ENCODE measurements at regions not wholly inside any gene's neighbourhood (a gene's known extent, or its start where the extent isn't known, plus 50 kb on each side); places are given as distances from the start of the nearest gene placed in this dataset.

DNA sequence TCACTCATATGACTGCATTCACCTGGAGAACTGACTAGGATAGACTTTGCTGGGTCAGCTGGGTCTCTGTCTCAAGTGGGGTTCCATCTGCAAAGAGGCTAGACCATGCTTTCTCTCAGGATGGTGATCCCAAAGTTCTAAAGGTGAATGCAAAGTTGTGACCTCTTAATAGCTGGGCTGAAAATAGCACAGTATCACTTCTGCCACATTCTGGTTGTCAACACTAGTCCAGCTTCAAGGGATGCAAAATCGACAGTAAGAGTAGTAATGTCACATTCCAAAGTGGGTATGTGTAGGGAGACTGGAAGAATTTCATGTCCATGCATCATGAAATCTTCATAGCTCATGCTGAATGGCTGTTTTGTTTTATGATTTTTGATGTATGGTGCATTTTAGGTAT is 414.6 kb downstream of the PCDH7 start:
- no peak for DNase-seq (ENCODE audit: low spot score in 2 of 2)
- intact Hi-C loops (cut with DNase I; ENCODE audit: low total_unique reads) = no loop called here

DNA sequence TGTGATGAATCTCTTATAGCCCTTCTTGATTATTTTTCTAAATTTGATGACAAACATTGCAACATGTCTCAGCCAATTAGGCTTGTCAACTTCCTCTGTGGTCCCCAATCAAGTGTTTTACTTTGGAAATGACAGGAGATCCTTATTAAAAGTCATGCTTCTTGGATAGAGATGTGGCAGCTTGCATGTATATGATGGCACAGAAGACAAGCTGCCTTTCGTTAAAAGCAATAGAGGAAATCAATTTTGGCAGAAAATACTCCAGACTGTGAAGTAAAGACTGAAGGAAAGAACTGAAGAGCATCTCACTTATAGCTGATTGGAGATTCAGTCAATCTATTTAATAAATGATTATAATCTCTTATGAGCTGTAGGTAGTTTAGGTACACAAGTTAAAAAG is 419.6 kb downstream of the PCDH7 start:
- no peaks in the 10 kb centered on the region for H3K27me3 ChIP-seq
- intact Hi-C loops (cut with DNase I; ENCODE audit: low total_unique reads) = no loop called here

More for the DNA sequence above, 414.6 kb downstream of the PCDH7 start:
- Histone ChIP-seq H3K27ac (no peak overlapping the region), H3K36me3 (no peaks in the 10 kb centered on the region), H3K4me3 (no peak overlapping the region), H3K9me3 (no peaks in the 10 kb centered on the region), H3K4me1 (no peaks in the 10 kb centered on the region), H3K27me3 (no peaks in the 10 kb centered on the region)
- TF ChIP-seq, protein P1, sequence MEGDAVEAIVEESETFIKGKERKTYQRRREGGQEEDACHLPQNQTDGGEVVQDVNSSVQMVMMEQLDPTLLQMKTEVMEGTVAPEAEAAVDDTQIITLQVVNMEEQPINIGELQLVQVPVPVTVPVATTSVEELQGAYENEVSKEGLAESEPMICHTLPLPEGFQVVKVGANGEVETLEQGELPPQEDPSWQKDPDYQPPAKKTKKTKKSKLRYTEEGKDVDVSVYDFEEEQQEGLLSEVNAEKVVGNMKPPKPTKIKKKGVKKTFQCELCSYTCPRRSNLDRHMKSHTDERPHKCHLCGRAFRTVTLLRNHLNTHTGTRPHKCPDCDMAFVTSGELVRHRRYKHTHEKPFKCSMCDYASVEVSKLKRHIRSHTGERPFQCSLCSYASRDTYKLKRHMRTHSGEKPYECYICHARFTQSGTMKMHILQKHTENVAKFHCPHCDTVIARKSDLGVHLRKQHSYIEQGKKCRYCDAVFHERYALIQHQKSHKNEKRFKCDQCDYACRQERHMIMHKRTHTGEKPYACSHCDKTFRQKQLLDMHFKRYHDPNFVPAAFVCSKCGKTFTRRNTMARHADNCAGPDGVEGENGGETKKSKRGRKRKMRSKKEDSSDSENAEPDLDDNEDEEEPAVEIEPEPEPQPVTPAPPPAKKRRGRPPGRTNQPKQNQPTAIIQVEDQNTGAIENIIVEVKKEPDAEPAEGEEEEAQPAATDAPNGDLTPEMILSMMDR (IDR thresholded peaks at IDR 0.05) = no peak
- TF ChIP-seq POLR2A (IDR thresholded peaks at IDR 0.05) (no peak), POLR2AphosphoS5 (IDR thresholded peaks at IDR 0.05) (no peak)

DNA sequence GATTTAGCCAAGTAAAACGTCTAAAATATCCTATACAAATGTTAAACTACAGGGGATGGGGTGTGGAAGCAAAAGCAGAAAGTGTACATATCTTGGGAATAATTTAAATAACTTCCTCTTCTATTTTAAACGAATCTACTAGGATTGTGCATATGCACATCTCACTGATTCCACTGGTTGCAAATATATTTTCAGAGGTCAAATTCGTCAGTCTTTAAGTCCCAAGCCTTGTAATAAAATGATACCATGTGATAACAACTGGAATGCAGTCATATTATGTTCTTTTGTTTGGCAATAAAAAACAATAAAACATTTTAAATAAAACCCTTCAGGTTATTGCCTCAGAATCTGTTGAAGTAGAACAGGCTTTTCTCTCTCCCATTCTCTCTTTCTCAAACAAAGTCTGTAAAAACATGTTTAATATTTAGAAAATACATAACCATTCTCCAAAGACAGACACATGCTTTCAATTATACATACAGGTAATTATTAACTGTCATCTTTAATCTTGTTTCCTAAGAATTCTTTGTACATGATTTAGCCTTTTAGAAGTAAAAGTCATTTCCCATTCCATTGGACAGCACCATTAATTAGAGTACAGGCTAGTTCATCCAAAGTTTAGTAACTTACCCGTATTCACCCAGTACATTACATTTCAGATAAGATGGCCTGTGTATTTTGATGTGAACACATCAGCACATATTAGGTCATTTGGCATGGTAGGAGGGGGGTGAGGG is 421.1 kb downstream of the PCDH7 start:
- Histone ChIP-seq H3K4me1 (no peaks in the 10 kb centered on the region), H3K27ac (no peak overlapping the region), H3K4me3 (no peak overlapping the region), H3K27me3 (no peaks in the 10 kb centered on the region), H3K36me3 (no peaks in the 10 kb centered on the region), H3K9me3 (no peaks in the 10 kb centered on the region)
- TF ChIP-seq POLR2AphosphoS5 (IDR thresholded peaks at IDR 0.05) (no peak), POLR2A (IDR thresholded peaks at IDR 0.05) (no peak)
- TF ChIP-seq, protein P1 (IDR thresholded peaks at IDR 0.05) = no peak
- no peak for DNase-seq (ENCODE audit: low spot score in 2 of 2)
- intact Hi-C loops (cut with DNase I; ENCODE audit: low total_unique reads) = no loop called here

More for the DNA sequence above, 419.6 kb downstream of the PCDH7 start:
- no peaks in the 10 kb centered on the region for H3K4me1 ChIP-seq
- no peak overlapping the region for H3K4me3 ChIP-seq
- DNase-seq (ENCODE audit: low spot score in 2 of 2) = no peak
- TF ChIP-seq POLR2A (IDR thresholded peaks at IDR 0.05) = no peak
- H3K9me3 ChIP-seq = no peaks in the 10 kb centered on the region
- H3K27ac ChIP-seq = no peak overlapping the region
- no peaks in the 10 kb centered on the region for H3K36me3 ChIP-seq

DNA sequence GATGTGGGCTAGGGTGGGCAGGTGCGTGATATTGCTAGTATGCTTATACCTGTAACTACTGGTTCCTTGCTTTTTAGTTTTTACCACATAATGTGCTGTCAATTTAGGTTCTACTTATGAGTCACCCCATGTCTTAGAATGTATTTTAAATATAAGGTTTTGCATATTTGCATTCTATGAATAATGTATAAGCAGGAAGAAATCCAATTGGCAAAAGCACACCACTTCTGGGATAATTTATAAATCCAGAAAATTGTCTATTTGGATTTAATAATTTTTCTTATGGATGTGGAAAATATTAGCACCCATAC is 421.6 kb downstream of the PCDH7 start:
- Histone ChIP-seq H3K4me1 (no peaks in the 10 kb centered on the region), H3K27me3 (no peaks in the 10 kb centered on the region), H3K36me3 (no peaks in the 10 kb centered on the region), H3K4me3 (no peak overlapping the region), H3K27ac (no peak overlapping the region), H3K9me3 (no peaks in the 10 kb centered on the region)
- TF ChIP-seq POLR2A (IDR thresholded peaks at IDR 0.05) (no peak), POLR2AphosphoS5 (IDR thresholded peaks at IDR 0.05) (no peak)
- TF ChIP-seq, protein P1 (IDR thresholded peaks at IDR 0.05) = no peak
- intact Hi-C loops (cut with DNase I; ENCODE audit: low total_unique reads) = no loop called here
- no peak for DNase-seq (ENCODE audit: low spot score in 2 of 2)

DNA sequence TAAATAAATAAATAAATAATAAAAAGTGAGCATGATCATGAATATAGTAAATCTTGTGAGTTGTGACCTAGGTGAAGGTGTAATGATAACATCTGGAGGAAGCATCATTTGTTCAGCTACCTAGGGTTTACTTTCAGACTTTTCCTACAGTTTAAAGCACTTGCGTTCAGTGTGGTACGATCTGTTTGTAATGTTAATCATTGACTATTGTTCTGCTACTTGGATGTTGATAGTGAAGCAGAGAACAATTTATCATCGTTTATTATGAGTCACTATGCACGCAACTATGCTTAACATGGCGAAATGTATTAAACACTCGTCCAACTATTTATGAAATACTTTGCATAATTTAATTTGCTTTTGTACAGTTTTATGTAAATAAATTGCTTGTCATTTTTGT is 426.2 kb downstream of the PCDH7 start:
- H3K9me3 ChIP-seq = no peaks in the 10 kb centered on the region
- no peak overlapping the region for H3K27ac ChIP-seq
- H3K4me3 ChIP-seq = no peak overlapping the region
- H3K36me3 ChIP-seq = no peaks in the 10 kb centered on the region
- no peaks in the 10 kb centered on the region for H3K27me3 ChIP-seq
- TF ChIP-seq, protein P1 (IDR thresholded peaks at IDR 0.05) = no peak
- TF ChIP-seq POLR2A (IDR thresholded peaks at IDR 0.05) (no peak), POLR2AphosphoS5 (IDR thresholded peaks at IDR 0.05) (no peak)
- H3K4me1 ChIP-seq = no peaks in the 10 kb centered on the region
- no peak for DNase-seq (ENCODE audit: low spot score in 2 of 2)
- intact Hi-C loops (cut with DNase I; ENCODE audit: low total_unique reads) = no loop called here
